Calu3 (cell line): ENCODE measurements at regions not wholly inside any gene's neighbourhood (a gene's known extent, or its start where the extent isn't known, plus 50 kb on each side); places are given as distances from the start of the nearest gene placed in this dataset.

ENCODE experiments used
- BruUV-seq: library from RNA; stranded (reverse); fragments of 400-500 nt; replicated peaks from 2 replicates; lab custom pipeline; 2021; lab: Mats Ljungman, UMichigan
- CTCF ChIA-PET: fragments of 300-600 bp; sonication (Branson Sonifier 250); formaldehyde crosslinking; loops from one replicate; lab custom pipeline; 2022; ENCODE audit warnings: antibody characterized with exemption; lab: Charles Lee
- DNase-seq: peaks from one replicate; pipeline ENCODE4 v3.0.0; 2022
- H3K27ac Mint-ChIP-seq: one replicate; pipeline ENCODE4 v1.8.0; 2022; ENCODE audit warnings: mixed read lengths; ENCODE audit not compliant: unreplicated experiment
- H3K27me3 Mint-ChIP-seq: one replicate; pipeline ENCODE4 v1.8.0; 2022; ENCODE audit warnings: mixed read lengths; ENCODE audit not compliant: unreplicated experiment
- H3K36me3 Mint-ChIP-seq: one replicate; pipeline ENCODE4 v1.8.0; 2022; ENCODE audit warnings: mild to moderate bottlenecking, moderate library complexity, mixed read lengths; ENCODE audit not compliant: insufficient read depth, unreplicated experiment
- H3K4me1 Mint-ChIP-seq: one replicate; pipeline ENCODE4 v1.8.0; 2022; ENCODE audit warnings: mild to moderate bottlenecking, low read depth, mixed read lengths; ENCODE audit not compliant: unreplicated experiment
- H3K4me3 Mint-ChIP-seq: one replicate; pipeline ENCODE4 v1.8.0; 2022; ENCODE audit warnings: mild to moderate bottlenecking, low read depth, moderate library complexity, mixed read lengths; ENCODE audit not compliant: unreplicated experiment
- H3K9me3 Mint-ChIP-seq: one replicate; pipeline ENCODE4 v1.8.0; 2022; ENCODE audit warnings: low read depth, mixed read lengths; ENCODE audit not compliant: unreplicated experiment
- CTCF ChIP-seq: fragments of 200-600 bp; IDR thresholded peaks from one replicate; pipeline ENCODE4 v1.8.0; 2022; ENCODE audit warnings: antibody characterized with exemption; ENCODE audit not compliant: unreplicated experiment
- intact Hi-C: fragments of 100-400 bp; cut with micrococcal nuclease; formaldehyde crosslinking; loops from one replicate; pipeline ENCODE4 v1.10.0; 2022; ENCODE audit not compliant: unreplicated experiment

- intact Hi-C loops: no loop called here
Observed at GRCh38 chr21:18518054-18518481, 114.5 kb upstream of the TMPRSS15 start.

GRCh38 chr21:18521204-18521603 is 117.6 kb upstream of the TMPRSS15 start:
- H3K4me3 Mint-ChIP-seq: no peak overlapping the region
- no peak overlapping the region for H3K27ac Mint-ChIP-seq
- no TSS peak for BruUV-seq
- intact Hi-C loops: no loop called here
- no peaks in the 10 kb centered on the region for H3K4me1 Mint-ChIP-seq
- no peaks in the 10 kb centered on the region for H3K27me3 Mint-ChIP-seq
- DNase-seq: no peak
- no peaks in the 10 kb centered on the region for H3K36me3 Mint-ChIP-seq
- TF ChIP-seq CTCF: no peak
- CTCF ChIA-PET: no interaction called here
- no peaks in the 10 kb centered on the region for H3K9me3 Mint-ChIP-seq

More at GRCh38 chr21:18518054-18518481, 114.5 kb upstream of the TMPRSS15 start:
- Mint-ChIP-seq H3K27me3 (no peaks in the 10 kb centered on the region), H3K4me3 (no peak overlapping the region), H3K9me3 (no peaks in the 10 kb centered on the region), H3K36me3 (no peaks in the 10 kb centered on the region), H3K27ac (no peak overlapping the region), H3K4me1 (no peaks in the 10 kb centered on the region)
- no peak for DNase-seq
- CTCF ChIA-PET: no interaction called here
- no TSS peak for BruUV-seq
- no peak for TF ChIP-seq CTCF

- TF ChIP-seq CTCF: no peak
- H3K27me3 Mint-ChIP-seq: no peaks in the 10 kb centered on the region
- no peak overlapping the region for H3K27ac Mint-ChIP-seq
- H3K4me1 Mint-ChIP-seq: no peaks in the 10 kb centered on the region
- intact Hi-C loops: no loop called here
- no TSS peak for BruUV-seq
- H3K9me3 Mint-ChIP-seq: no peaks in the 10 kb centered on the region
- DNase-seq: no peak
- H3K4me3 Mint-ChIP-seq: no peak overlapping the region
- no peaks in the 10 kb centered on the region for H3K36me3 Mint-ChIP-seq
- CTCF ChIA-PET: no interaction called here
Observed at GRCh38 chr21:18522181-18522972, 118.8 kb upstream of the TMPRSS15 start.

- CTCF ChIA-PET: no interaction called here
- H3K9me3 Mint-ChIP-seq: no peaks in the 10 kb centered on the region
- no TSS peak for BruUV-seq
- H3K27me3 Mint-ChIP-seq: no peaks in the 10 kb centered on the region
- no peak overlapping the region for H3K4me3 Mint-ChIP-seq
- H3K27ac Mint-ChIP-seq: no peak overlapping the region
- DNase-seq: no peak
- H3K36me3 Mint-ChIP-seq: no peaks in the 10 kb centered on the region
- no peak for TF ChIP-seq CTCF
- H3K4me1 Mint-ChIP-seq: no peaks in the 10 kb centered on the region
- intact Hi-C loops: no loop called here
Observed at GRCh38 chr21:18524097-18524880, 120.7 kb upstream of the TMPRSS15 start.
